ENCODE measurements at regions not wholly inside any gene's neighbourhood (a gene's known extent, or its start where the extent isn't known, plus 50 kb on each side); places are given as distances from the start of the nearest gene placed in this dataset.
A peak's percentile ranks its signal among the peaks of the same experiment; 100 is the strongest.

DNA sequence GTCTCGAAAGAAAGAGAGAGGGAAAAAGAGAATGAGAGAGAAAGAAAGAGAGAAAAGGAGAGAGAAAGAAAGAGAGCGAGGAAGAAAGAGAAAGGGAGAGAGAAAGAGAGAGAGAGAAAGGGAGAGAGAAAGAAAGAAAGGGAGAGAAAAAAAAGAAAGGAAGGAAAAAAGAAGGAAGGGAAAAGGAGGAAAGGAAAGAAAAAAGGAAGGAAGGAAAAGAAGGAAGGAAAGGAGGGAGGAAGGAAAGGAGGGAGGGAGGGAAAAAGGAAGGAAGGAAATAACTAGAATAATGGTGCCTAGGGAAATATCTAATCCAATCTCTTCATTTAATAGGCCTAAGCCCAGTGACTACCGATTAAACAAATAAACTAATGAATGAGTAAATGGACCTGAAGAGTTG is 85.4 kb upstream of the LYZL1 start:
- Histone ChIP-seq H3K27ac (ENCODE audit: extremely low read depth, low read depth, low read length) (no peak overlapping the region), H3K4me3 (no peak overlapping the region), H3K9me1 (ENCODE audit: control insufficient read depth, insufficient read depth, low read length) (no peaks in the 10 kb centered on the region), H3K27me3 (ENCODE audit: control insufficient read depth in 2 of 2, insufficient read depth in 2 of 2, low read length in 2 of 2) (peaks cover 12 to 43% of the 10 kb centered on the region in 2 experiments; a peak in 4 of 5 replicates), H3K79me2 (ENCODE audit: control insufficient read depth, insufficient read depth, low read length) (no peaks in the 10 kb centered on the region), H3K4me1 (replicated peaks in 1 of 2; ENCODE audit: control insufficient read depth in 2 of 2, insufficient read depth in 2 of 2, low read length in 2 of 2) (no peaks in the 10 kb centered on the region), H3K9me3 (replicated peaks; ENCODE audit: control insufficient read depth, insufficient read depth, low read depth, low read length) (no peaks in the 10 kb centered on the region), H3K36me3 (ENCODE audit: control insufficient read depth, insufficient read depth, low read length) (no peaks in the 10 kb centered on the region), H3K4me2 (ENCODE audit: insufficient read depth, low read length) (no peak overlapping the region), H2AFZ (ENCODE audit: low read depth, low read length) (no peak overlapping the region), H4K20me1 (replicated peaks; ENCODE audit: control insufficient read depth, insufficient read depth, low read length) (no peaks in the 10 kb centered on the region; the same call in 1 of the 2 replicates), H3K9ac (ENCODE audit: insufficient read depth in 1 of 2, low read depth in 2 of 2, low read length in 2 of 2) (no peak overlapping the region)
- in situ Hi-C loops (cut with MboI) (no loop called here), intact Hi-C loops (cut with micrococcal nuclease) (no loop called here)
- DNase-seq (ENCODE audit: extremely low read depth in 1 of 4, low spot score in 3 of 4) (no peak), ATAC-seq (no peak), FAIRE-seq (no peak)
- 0% methylated on average over 3 of the region's 3 CpGs for WGBS (ENCODE audit: insufficient coverage, low coverage, missing lambda C conversion rate)
- ChIA-PET POLR2A (no interaction called here), CTCF (ENCODE audit: low intra/inter-chr PET ratio) (no interaction called here)
- no TSS peak for BruUV-seq (replicated peaks)
- TF ChIP-seq FIP1L1 (IDR thresholded peaks at IDR 0.05; ENCODE audit: low read depth, low read length, poor library complexity, severe bottlenecking) (no peak), HBP1 (CRISPR knock-in tag; IDR thresholded peaks at IDR 0.05) (0 out of 2 replicates have a peak, but pooled peaks have one; percentile 14), ZNF512 (tag; IDR thresholded peaks at IDR 0.05) (peak; percentile 90)
